HG03139 (cell line): ENCODE measurements at regions not wholly inside any gene's neighbourhood (a gene's known extent, or its start where the extent isn't known, plus 50 kb on each side); places are given as distances from the start of the nearest gene placed in this dataset.

Experiments
- ATAC-seq: cut with Tn5 transposase; IDR thresholded peaks from one replicate; pipeline ENCODE4 v1.9.1; 2021; ENCODE audit not compliant: unreplicated experiment

DNA sequence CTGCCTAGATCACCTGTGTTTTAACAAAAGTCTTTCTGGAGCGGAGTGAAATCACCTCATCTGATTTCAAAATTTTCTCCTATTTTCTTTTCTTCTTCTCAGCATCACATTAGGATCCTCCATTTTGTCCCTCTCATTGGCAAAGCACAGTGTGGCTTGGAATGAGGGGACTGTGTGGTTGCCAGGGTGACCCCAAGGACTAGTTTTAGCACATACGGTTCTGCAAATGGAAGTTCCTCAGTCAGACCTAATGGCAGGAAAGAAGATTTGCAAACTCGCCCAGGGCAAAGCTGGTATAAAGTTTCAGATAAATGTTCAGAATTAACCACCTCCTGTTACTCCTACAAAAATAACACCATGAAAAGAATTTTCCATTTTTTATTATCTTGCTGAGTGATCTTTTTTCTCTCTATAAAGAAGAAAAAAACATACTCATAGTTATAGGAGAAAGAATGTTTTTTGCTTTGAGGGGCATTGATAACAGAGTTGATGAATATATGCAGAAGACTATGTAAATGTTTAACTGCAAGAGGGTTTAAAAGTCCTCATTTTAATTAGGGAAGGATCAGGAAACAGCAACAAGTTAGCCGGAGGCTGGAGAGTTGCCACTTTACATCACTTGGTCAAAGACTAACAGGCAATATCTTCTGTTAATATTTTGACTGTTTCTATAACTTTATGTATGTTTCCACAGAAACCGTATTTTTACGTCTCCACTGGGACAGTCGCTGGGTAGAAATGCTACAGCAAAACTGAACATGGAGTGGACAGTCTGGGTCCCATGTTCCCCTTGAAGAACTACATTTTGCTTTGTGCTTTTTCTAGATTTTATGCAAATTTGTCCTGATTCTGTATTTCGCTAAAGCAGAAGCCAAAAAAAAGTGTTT is 257.8 kb downstream of the NR2F1-AS1 start:
- ATAC-seq = no peak

GRCh38 chr5:93320920-93321445 is 260.0 kb downstream of the NR2F1-AS1 start:
- ATAC-seq = no peak

GRCh38 chr5:93313672-93314071 is 267.3 kb downstream of the NR2F1-AS1 start:
- no peak for ATAC-seq

- no peak for ATAC-seq
Observed at GRCh38 chr5:93311881-93312280, 269.1 kb downstream of the NR2F1-AS1 start.

- ATAC-seq = no peak
Observed at GRCh38 chr5:93307557-93307956, 273.5 kb downstream of the NR2F1-AS1 start.

DNA sequence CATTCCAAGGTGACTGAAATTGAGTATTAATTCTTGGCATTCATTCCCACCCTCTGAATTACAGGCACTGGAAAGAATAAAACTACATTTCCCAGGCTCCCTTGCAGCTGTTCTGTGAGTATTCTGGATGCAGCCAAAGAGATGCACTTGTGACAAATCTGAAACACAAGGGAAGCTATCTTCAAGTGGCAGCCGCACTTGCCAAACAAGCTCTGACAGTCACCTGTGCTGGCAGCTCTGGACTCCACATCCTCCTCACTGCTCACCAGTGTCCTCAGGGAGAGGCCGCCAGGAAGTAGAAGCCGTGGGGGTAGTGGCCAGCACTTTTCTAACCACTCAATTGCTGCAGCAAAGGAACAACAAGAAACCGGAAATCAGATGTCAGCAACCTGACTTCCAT is 275.0 kb downstream of the NR2F1-AS1 start:
- no peak for ATAC-seq

GRCh38 chr5:93304456-93305250 is 276.4 kb downstream of the NR2F1-AS1 start:
- ATAC-seq = no peak

DNA sequence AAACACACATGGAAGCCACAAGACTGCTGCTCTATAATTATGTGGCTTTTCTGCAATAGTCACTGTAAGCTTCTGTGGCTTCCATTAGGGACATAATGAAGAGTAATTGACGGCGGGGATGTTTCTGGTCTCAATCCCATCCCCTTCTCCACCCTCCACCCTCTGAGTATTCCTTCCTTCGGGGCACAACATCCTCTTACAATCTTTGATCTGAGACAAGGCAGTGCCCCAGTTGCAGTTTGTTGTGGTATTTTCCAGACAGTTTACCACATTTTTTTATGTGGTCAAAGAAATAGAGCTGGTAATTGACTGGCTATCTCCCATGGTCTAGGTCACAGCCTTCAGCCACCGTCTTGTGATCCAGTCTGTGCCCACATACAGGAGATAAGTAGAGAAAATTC is 277.7 kb downstream of the NR2F1-AS1 start:
- no peak for ATAC-seq

GRCh38 chr5:93302711-93303110 is 278.3 kb downstream of the NR2F1-AS1 start:
- no peak for ATAC-seq

DNA sequence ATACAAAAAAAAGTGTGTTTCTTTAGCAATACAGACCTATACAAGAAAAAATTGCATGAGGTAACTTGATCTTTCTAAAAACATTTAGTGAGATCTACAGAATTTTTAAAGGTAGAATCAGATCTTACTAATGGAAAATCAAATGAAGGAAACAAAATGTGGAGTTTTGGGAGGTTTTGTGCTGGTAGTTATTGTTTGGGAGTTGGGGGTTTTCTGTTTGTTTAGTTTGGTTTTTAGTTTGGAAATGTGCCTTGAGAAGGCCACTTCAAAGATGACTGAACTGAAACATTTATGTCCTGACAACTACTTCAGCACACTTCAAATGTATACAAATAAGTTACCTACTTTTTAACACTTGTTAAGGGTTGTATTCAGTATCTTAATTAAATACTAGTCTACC is 280.1 kb downstream of the NR2F1-AS1 start:
- no peak for ATAC-seq

DNA sequence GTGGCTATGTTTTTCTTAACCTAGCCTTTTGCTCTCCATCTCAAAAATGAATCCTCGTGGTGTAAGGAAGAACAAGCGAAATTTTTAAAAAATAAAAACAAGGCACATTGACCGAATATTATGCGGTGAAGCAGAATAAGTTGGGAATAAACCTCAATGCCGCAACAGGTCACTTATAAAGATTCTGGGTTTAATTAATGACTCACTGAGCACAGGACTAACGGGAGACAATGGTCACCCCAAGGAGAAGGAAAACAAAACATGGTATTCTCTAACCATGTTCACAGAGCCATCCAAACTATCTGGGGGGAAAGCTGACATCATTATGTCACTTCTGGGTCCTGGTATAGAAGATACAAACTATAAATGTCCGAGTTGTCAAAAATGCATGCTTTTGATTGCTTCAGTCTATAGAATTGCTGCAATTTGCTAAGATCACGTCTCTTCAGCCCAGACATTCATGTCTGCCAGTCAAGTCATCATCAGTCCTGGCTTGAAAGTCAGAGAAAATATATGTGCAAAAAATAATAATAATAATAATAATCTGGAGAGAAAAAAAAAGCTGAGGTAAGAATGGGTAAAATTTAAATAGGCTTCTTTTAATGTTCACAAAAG is 280.6 kb downstream of the NR2F1-AS1 start:
- ATAC-seq = no peak

- no peak for ATAC-seq
Observed at GRCh38 chr5:93299681-93300308, 281.2 kb downstream of the NR2F1-AS1 start.

GRCh38 chr5:93297116-93297515 is 283.9 kb downstream of the NR2F1-AS1 start:
- ATAC-seq = no peak

DNA sequence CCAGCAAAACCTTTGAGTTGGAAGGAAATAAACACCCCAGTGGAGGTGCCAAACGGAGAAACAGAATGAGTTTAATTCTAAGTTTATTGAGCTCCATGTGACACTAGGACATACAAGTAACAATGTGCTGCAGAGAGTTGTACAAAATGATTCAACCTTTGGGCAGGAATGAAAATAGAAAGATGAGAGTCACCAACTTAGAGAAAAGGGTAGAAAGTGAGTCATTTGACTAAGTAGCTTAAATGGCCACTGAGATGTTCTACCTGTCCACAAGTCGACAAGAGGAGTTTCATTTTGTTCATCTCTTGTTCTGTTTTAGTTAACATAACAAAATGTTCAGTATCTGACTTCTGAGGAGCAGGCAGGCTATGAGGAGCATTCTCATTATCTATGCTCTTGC is 284.7 kb downstream of the NR2F1-AS1 start:
- ATAC-seq = no peak

GRCh38 chr5:93294996-93295395 is 286.0 kb downstream of the NR2F1-AS1 start:
- ATAC-seq = no peak

- ATAC-seq = no peak
Observed at GRCh38 chr5:93294199-93294598, 286.8 kb downstream of the NR2F1-AS1 start.

DNA sequence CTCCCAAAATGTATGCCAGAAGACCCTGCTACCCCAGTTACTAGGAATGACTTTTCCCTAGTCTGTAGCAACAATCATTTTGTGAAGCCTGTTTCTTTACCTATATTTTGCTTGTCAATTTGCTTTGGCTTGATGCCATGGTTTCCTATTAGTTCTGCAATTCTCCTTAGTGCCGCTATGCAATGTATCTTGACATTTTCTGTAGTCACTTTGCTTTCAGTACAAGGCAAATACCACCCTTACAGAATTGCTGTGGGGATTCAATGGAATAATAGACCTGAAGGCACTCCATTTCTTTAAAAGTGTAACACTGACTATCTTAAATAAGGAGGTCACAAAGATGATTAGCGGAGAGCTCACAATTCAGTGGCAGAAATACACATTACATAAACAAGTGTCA is 291.1 kb downstream of the NR2F1-AS1 start:
- ATAC-seq = no peak

- ATAC-seq = no peak
Observed at GRCh38 chr5:93285461-93285860, 295.6 kb downstream of the NR2F1-AS1 start.

GRCh38 chr5:93281980-93282772 is 298.8 kb downstream of the NR2F1-AS1 start:
- no peak for ATAC-seq

DNA sequence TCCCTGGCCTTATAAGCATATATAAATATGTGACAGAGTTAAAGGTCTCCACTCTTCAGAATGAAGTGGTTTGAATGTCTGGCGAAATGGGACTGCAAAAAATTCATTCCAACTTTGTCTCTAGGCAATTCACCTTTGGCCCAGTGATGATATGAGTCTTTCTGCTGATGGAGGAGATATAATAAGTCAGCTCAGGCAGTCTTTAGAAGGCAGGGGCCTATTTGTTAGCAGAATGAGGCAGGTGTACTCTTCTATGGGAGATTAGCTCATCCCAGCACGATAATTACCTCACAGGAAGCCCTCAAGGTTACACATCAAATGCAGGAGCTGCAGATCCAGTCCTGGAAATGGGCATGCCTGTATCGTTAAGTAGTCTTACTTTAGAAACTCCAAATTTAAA is 300.5 kb downstream of the NR2F1-AS1 start:
- no peak for ATAC-seq
